Upper lobe of left lung (tissue), 4 donors: ENCODE measurements at regions not wholly inside any gene's neighbourhood (a gene's known extent, or its start where the extent isn't known, plus 50 kb on each side); places are given as distances from the start of the nearest gene placed in this dataset.

Source experiments
- EP300 ChIP-seq, 4 donors: sonication (generic); formaldehyde crosslinking; IDR thresholded peaks; one replicate each; pipeline ENCODE4 v1.5.1; 2017; ENCODE audit warnings: antibody characterized with exemption in 4 of 4, control low read depth in 2 of 4
- POLR2AphosphoS5 ChIP-seq, 2 donors: sonication (generic); formaldehyde crosslinking; IDR thresholded peaks; one replicate each; pipeline ENCODE4 v1.5.1; 2017; ENCODE audit warnings: antibody characterized with exemption in 2 of 2
- TF ChIP-seq, protein P1 (sequence below), 6 experiments: fragments of 450-650 bp in 4 of 6; fragments of 200-600 bp in 2 of 6; sonication (generic) in 2 of 6; IDR thresholded peaks; one replicate each; pipeline ENCODE4 v1.5.1; 2016 to 2019; ENCODE audit warnings: antibody characterized with exemption in 6 of 6

DNA sequence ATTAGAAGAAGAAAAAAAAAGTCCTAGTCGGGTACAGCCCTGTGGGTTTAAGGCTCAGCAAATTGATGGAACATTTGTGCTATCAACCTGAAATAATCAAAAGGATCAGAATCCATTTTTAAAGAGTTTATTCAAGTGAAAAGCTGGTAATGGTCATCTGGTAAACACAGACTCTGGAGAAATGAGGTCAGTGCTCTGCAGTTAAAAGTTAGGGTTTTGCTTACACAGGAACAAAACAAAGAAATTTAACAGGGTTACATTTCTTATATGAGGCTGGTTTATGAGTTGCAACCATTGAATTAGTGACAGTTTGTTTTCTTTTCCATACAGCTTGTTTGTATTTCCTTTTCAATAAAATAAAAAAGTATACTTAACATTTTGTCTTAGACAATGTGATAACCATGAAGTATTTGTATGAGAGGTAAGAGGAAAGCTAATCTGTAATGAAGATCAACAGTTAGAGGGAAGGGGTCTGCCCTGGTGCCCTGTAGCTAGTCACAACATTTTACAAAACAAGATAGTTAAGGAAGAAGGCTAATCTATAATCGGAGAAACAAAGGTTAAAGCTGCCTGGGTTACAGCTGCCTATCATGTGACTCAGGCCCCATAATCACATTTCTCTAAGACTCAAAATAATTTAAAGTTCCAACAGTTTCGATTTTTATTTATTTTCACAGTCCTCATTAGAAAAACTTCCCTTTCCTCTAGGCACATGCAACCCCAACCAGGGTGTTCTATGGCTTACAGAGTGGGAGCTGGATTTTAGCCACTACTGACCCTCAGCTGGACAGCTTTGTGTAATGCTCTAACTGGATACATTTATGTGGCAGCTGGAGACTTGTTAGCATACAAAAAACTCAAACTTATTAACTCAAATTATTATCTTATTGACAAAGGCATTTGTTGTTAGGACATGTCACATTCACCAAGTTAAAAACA is 98.1 kb upstream of the ACP3 start:
- TF ChIP-seq POLR2AphosphoS5 (IDR thresholded peaks at IDR 0.05) (no peak), EP300 (IDR thresholded peaks at IDR 0.05) (no peak)
- TF ChIP-seq, protein P1, sequence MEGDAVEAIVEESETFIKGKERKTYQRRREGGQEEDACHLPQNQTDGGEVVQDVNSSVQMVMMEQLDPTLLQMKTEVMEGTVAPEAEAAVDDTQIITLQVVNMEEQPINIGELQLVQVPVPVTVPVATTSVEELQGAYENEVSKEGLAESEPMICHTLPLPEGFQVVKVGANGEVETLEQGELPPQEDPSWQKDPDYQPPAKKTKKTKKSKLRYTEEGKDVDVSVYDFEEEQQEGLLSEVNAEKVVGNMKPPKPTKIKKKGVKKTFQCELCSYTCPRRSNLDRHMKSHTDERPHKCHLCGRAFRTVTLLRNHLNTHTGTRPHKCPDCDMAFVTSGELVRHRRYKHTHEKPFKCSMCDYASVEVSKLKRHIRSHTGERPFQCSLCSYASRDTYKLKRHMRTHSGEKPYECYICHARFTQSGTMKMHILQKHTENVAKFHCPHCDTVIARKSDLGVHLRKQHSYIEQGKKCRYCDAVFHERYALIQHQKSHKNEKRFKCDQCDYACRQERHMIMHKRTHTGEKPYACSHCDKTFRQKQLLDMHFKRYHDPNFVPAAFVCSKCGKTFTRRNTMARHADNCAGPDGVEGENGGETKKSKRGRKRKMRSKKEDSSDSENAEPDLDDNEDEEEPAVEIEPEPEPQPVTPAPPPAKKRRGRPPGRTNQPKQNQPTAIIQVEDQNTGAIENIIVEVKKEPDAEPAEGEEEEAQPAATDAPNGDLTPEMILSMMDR (IDR thresholded peaks at IDR 0.05): no peak
